Embryonic facial prominence (tissue), 1 donor: ENCODE measurements at regions not wholly inside any gene's neighbourhood (a gene's known extent, or its start where the extent isn't known, plus 50 kb on each side); places are given as distances from the start of the nearest gene placed in this dataset.
"Not testable (repeated sequence)": the region's sequence is repeated elsewhere in the genome, so short reads cannot be mapped to it uniquely, and the experiment has no call there.

Experiments used
- DNase-seq: peaks from one replicate; pipeline ENCODE4 v3.0.0-alpha.2; 2016; ENCODE audit errors: extremely low spot score

- DNase-seq: no peak
These were observed 51.8 kb upstream of the ENPEP start for GRCh38 chr4:110424144-110424543.

GRCh38 chr4:110418641-110419040 lies 57.3 kb upstream of the ENPEP start:
- DNase-seq: no peak

GRCh38 chr4:110417136-110417535 lies 58.8 kb upstream of the ENPEP start:
- DNase-seq: no peak

- DNase-seq: no peak
These were observed 60.5 kb upstream of the ENPEP start for GRCh38 chr4:110415478-110415877.

GRCh38 chr4:110415041-110415440 lies 60.9 kb upstream of the ENPEP start:
- no peak for DNase-seq

- DNase-seq: no peak
These were observed 61.4 kb upstream of the ENPEP start for GRCh38 chr4:110414561-110414920.

GRCh38 chr4:110413807-110414560 lies 62.0 kb upstream of the ENPEP start:
- DNase-seq: peak; percentile 64

- DNase-seq: no peak
These were observed 63.4 kb upstream of the ENPEP start for GRCh38 chr4:110412354-110413065.

GRCh38 chr4:110411574-110412011 lies 64.4 kb upstream of the ENPEP start:
- DNase-seq: no peak

GRCh38 chr4:110410853-110411573 lies 64.9 kb upstream of the ENPEP start:
- DNase-seq: not testable (repeated sequence)

GRCh38 chr4:110400086-110400485 lies 75.9 kb upstream of the ENPEP start:
- DNase-seq: no peak

GRCh38 chr4:110399046-110399445 lies 76.9 kb upstream of the ENPEP start:
- DNase-seq: not testable (repeated sequence)

- DNase-seq: no peak
These were observed 79.0 kb upstream of the ENPEP start for GRCh38 chr4:110396963-110397362.

GRCh38 chr4:110395421-110395820 lies 80.5 kb upstream of the ENPEP start:
- DNase-seq: no peak

- DNase-seq: no peak
These were observed 81.1 kb upstream of the ENPEP start for GRCh38 chr4:110394871-110395270.

- no peak for DNase-seq
These were observed 94.2 kb upstream of the ENPEP start for GRCh38 chr4:110381784-110382183.

GRCh38 chr4:110372485-110372884 lies 103.5 kb upstream of the ENPEP start:
- no peak for DNase-seq

- DNase-seq: no peak
These were observed 104.8 kb upstream of the ENPEP start for GRCh38 chr4:110371016-110371770.

GRCh38 chr4:110368409-110368808 lies 107.5 kb upstream of the ENPEP start:
- DNase-seq: no peak

- DNase-seq: no peak
These were observed 108.8 kb upstream of the ENPEP start for GRCh38 chr4:110367156-110367555.

GRCh38 chr4:110365761-110366160 lies 110.2 kb upstream of the ENPEP start:
- no peak for DNase-seq
